Left renal pelvis (tissue), 4 donors: ENCODE measurements at regions not wholly inside any gene's neighbourhood (a gene's known extent, or its start where the extent isn't known, plus 50 kb on each side); places are given as distances from the start of the nearest gene placed in this dataset.
"Not testable (repeated sequence)": the region's sequence is repeated elsewhere in the genome, so short reads cannot be mapped to it uniquely, and the experiment has no call there.

Experiments
- DNase-seq, 4 donors: peaks; one replicate each; pipeline ENCODE4 v3.0.0-alpha.2; 2013; ENCODE audit warnings: low read depth in 4 of 4, low spot score in 3 of 4

GRCh38 chr5:126030698-126031097 lies 392.5 kb upstream of the GRAMD2B start:
- no peak for DNase-seq

- no peak for DNase-seq
Observed at GRCh38 chr5:126031989-126032716, 391.1 kb upstream of the GRAMD2B start.

GRCh38 chr5:126043688-126044087 lies 379.5 kb upstream of the GRAMD2B start:
- no peak for DNase-seq

GRCh38 chr5:126044111-126044668 lies 379.0 kb upstream of the GRAMD2B start:
- peak in 3 of 4 donors; percentile 51 to 63 (median 61) for DNase-seq

GRCh38 chr5:126044931-126045565 lies 378.2 kb upstream of the GRAMD2B start:
- no peak for DNase-seq

- DNase-seq, result no peak
Observed at GRCh38 chr5:126046318-126046717, 376.9 kb upstream of the GRAMD2B start.

GRCh38 chr5:126046846-126047571 lies 376.2 kb upstream of the GRAMD2B start:
- no peak for DNase-seq

- DNase-seq, result no peak
Observed at GRCh38 chr5:126052120-126052519, 371.1 kb upstream of the GRAMD2B start.

GRCh38 chr5:126052791-126053190 lies 370.4 kb upstream of the GRAMD2B start:
- DNase-seq, result no peak

- no peak for DNase-seq
Observed at GRCh38 chr5:126053630-126054029, 369.6 kb upstream of the GRAMD2B start.

GRCh38 chr5:126054577-126055347 lies 368.4 kb upstream of the GRAMD2B start:
- DNase-seq, result no peak

GRCh38 chr5:126055348-126055729 lies 367.9 kb upstream of the GRAMD2B start:
- no peak for DNase-seq

GRCh38 chr5:126056352-126056751 lies 366.9 kb upstream of the GRAMD2B start:
- DNase-seq, result no peak

- DNase-seq, result no peak
Observed at GRCh38 chr5:126056851-126057622, 366.2 kb upstream of the GRAMD2B start.

- DNase-seq, result not testable (repeated sequence)
Observed at GRCh38 chr5:126058392-126058791, 364.8 kb upstream of the GRAMD2B start.

- no peak for DNase-seq
Observed at GRCh38 chr5:126062398-126063221, 360.6 kb upstream of the GRAMD2B start.

GRCh38 chr5:126065061-126065460 lies 358.1 kb upstream of the GRAMD2B start:
- DNase-seq, result no peak

GRCh38 chr5:126066836-126067235 lies 356.4 kb upstream of the GRAMD2B start:
- no peak for DNase-seq

- no peak for DNase-seq
Observed at GRCh38 chr5:126067404-126067803, 355.8 kb upstream of the GRAMD2B start.
